ENCODE measurements at regions not wholly inside any gene's neighbourhood (a gene's known extent, or its start where the extent isn't known, plus 50 kb on each side); places are given as distances from the start of the nearest gene placed in this dataset.

GRCh38 chr10:77700086-77700485 is 62.5 kb upstream of the KCNMA1 start:
- H3K27me3 ChIP-seq = no peaks in the 10 kb centered on the region
- 36 to 46% methylated on average over 1 of the region's 1 CpG for WGBS, 2 donors
- DNase-seq (no peak), ATAC-seq (ENCODE audit: low FRiP score in 2 of 2) (no peak)
- no peak overlapping the region for H3K4me3 ChIP-seq
- no peak for TF ChIP-seq POLR2A (IDR thresholded peaks at IDR 0.05)
- TF ChIP-seq CTCF (IDR thresholded peaks at IDR 0.05) = no peak
- no peak overlapping the region for H3K27ac ChIP-seq
- no peaks in the 10 kb centered on the region for H3K4me1 ChIP-seq
- H3K9me3 ChIP-seq = no peaks in the 10 kb centered on the region
- H3K36me3 ChIP-seq = no peaks in the 10 kb centered on the region

- Histone ChIP-seq H3K27me3 (no peaks in the 10 kb centered on the region), H3K27ac (no peak overlapping the region), H3K4me1 (no peaks in the 10 kb centered on the region), H3K4me3 (no peak overlapping the region), H3K9me3 (no peaks in the 10 kb centered on the region), H3K36me3 (no peaks in the 10 kb centered on the region)
- ATAC-seq (ENCODE audit: low FRiP score in 2 of 2) (no peak), DNase-seq (no peak)
- TF ChIP-seq CTCF (IDR thresholded peaks at IDR 0.05) = no peak
- no peak for TF ChIP-seq POLR2AphosphoS5 (IDR thresholded peaks at IDR 0.05)
- TF ChIP-seq EP300 (IDR thresholded peaks at IDR 0.05) = no peak
- TF ChIP-seq POLR2A (IDR thresholded peaks at IDR 0.05) = no peak
- whole genome bisulfite sequencing, 2 donors = 48 to 83% methylated on average over 1 of the region's 1 CpG
Measured at GRCh38 chr10:77699080-77699645, 61.6 kb upstream of the KCNMA1 start.

- WGBS, 2 donors = 75 to 78% methylated on average over 5 of the region's 5 CpGs
- no peak for TF ChIP-seq POLR2AphosphoS5 (IDR thresholded peaks at IDR 0.05)
- TF ChIP-seq POLR2A (IDR thresholded peaks at IDR 0.05) = no peak
- TF ChIP-seq CTCF (IDR thresholded peaks at IDR 0.05) = no peak
- no peak for TF ChIP-seq EP300 (IDR thresholded peaks at IDR 0.05)
- H3K36me3 ChIP-seq = no peaks in the 10 kb centered on the region
- H3K9me3 ChIP-seq = no peaks in the 10 kb centered on the region
- H3K27me3 ChIP-seq = no peaks in the 10 kb centered on the region
- no peak for DNase-seq
- H3K27ac ChIP-seq = no peak overlapping the region
- no peak overlapping the region for H3K4me3 ChIP-seq
- ATAC-seq (ENCODE audit: low FRiP score in 2 of 2) = no peak
- H3K4me1 ChIP-seq = no peaks in the 10 kb centered on the region
Measured at GRCh38 chr10:77698267-77698931, 60.8 kb upstream of the KCNMA1 start.

- H3K4me1 ChIP-seq = no peaks in the 10 kb centered on the region
- DNase-seq (no peak), ATAC-seq (ENCODE audit: low FRiP score in 2 of 2) (no peak)
- no peaks in the 10 kb centered on the region for H3K9me3 ChIP-seq
- H3K27me3 ChIP-seq = no peaks in the 10 kb centered on the region
- H3K27ac ChIP-seq = no peak overlapping the region
- H3K36me3 ChIP-seq = no peaks in the 10 kb centered on the region
- 91 to 94% methylated on average over 10 of the region's 10 CpGs for WGBS, 2 donors
- H3K4me3 ChIP-seq = no peak overlapping the region
- TF ChIP-seq EP300 (IDR thresholded peaks at IDR 0.05) = no peak
- TF ChIP-seq POLR2A (IDR thresholded peaks at IDR 0.05) = no peak
- TF ChIP-seq POLR2AphosphoS5 (IDR thresholded peaks at IDR 0.05) = no peak
- no peak for TF ChIP-seq CTCF (IDR thresholded peaks at IDR 0.05)
Measured at GRCh38 chr10:77696584-77696983, 59.0 kb upstream of the KCNMA1 start.

- Histone ChIP-seq H3K27me3 (no peaks in the 10 kb centered on the region), H3K4me1 (no peaks in the 10 kb centered on the region), H3K9me3 (no peaks in the 10 kb centered on the region), H3K36me3 (no peaks in the 10 kb centered on the region), H3K27ac (no peak overlapping the region), H3K4me3 (no peak overlapping the region)
- WGBS, 2 donors = 70 to 76% methylated on average over 1 of the region's 1 CpG
- no peak for DNase-seq
- no peak for TF ChIP-seq EP300 (IDR thresholded peaks at IDR 0.05)
- no peak for TF ChIP-seq POLR2A (IDR thresholded peaks at IDR 0.05)
- no peak for TF ChIP-seq POLR2AphosphoS5 (IDR thresholded peaks at IDR 0.05)
- TF ChIP-seq CTCF (IDR thresholded peaks at IDR 0.05) = no peak
- no peak for ATAC-seq (ENCODE audit: low FRiP score in 2 of 2)
Measured at GRCh38 chr10:77695186-77695585, 57.6 kb upstream of the KCNMA1 start.

All from upper lobe of left lung (tissue), 6 donors.